CD4-positive, CD25-positive, alpha-beta regulatory T cell (primary cell): ENCODE measurements at regions not wholly inside any gene's neighbourhood (a gene's known extent, or its start where the extent isn't known, plus 50 kb on each side); places are given as distances from the start of the nearest gene placed in this dataset.

Source experiments
- ATAC-seq, 2 donors: fragments of 150-1000 bp; cut with Tn5 transposase; one replicate each; pipeline ENCODE4 v1.10.0; 2021; ENCODE audit warnings: low read depth in 2 of 2, moderate number of reproducible peaks in 2 of 2, moderate library complexity in 1 of 2
- DNase-seq, 3 donors: peaks; one replicate each; pipeline versions ENCODE4 v3.0.0 to v3.0.0-alpha.2; 2012 to 2022; ENCODE audit warnings: mixed read lengths in 1 of 3
- H3K27ac ChIP-seq: one replicate; pipeline ENCODE4 v1.7.0; 2013; ENCODE audit warnings: mild to moderate bottlenecking, low read length; ENCODE audit not compliant: insufficient read depth, poor library complexity, severe bottlenecking
- H3K27me3 ChIP-seq: one replicate; pipeline ENCODE4 v1.7.0; 2013; ENCODE audit warnings: low read length; ENCODE audit not compliant: control insufficient read depth, insufficient read depth
- H3K36me3 ChIP-seq: one replicate; pipeline ENCODE4 v1.7.0; 2013; ENCODE audit warnings: mild to moderate bottlenecking, low read length, moderate library complexity; ENCODE audit not compliant: control insufficient read depth, insufficient read depth
- H3K4me1 ChIP-seq: 2 replicates; pipeline ENCODE4 v1.7.0; 2013; ENCODE audit warnings: mild to moderate bottlenecking, low read length; ENCODE audit not compliant: insufficient read depth, control insufficient read depth, poor library complexity, severe bottlenecking
- H3K4me3 ChIP-seq: one replicate; pipeline ENCODE4 v1.7.0; 2013; ENCODE audit warnings: low read depth, mild to moderate bottlenecking, low read length, moderate library complexity
- H3K9me3 ChIP-seq, 2 experiments: 1 replicate in 1 of 2; 2 replicates in 1 of 2; pipeline ENCODE4 v1.7.0; 2013; ENCODE audit warnings: low read length in 2 of 2, mild to moderate bottlenecking in 1 of 2, moderate library complexity in 1 of 2; ENCODE audit not compliant: control insufficient read depth in 2 of 2
- H3K27ac Mint-ChIP-seq, 3 donors: one replicate each; pipeline ENCODE4 v1.8.0; 2020 to 2022; ENCODE audit warnings: mild to moderate bottlenecking in 3 of 3, mixed read lengths in 3 of 3, moderate library complexity in 2 of 3
- H3K27me3 Mint-ChIP-seq: one replicate; pipeline ENCODE4 v1.8.0; 2022; ENCODE audit warnings: mild to moderate bottlenecking, mixed read lengths
- H3K36me3 Mint-ChIP-seq: one replicate; pipeline ENCODE4 v1.8.0; 2020; ENCODE audit warnings: mixed read lengths
- H3K4me1 Mint-ChIP-seq, 4 donors: one replicate each; pipeline ENCODE4 v1.8.0; 2020 to 2022; ENCODE audit warnings: mixed read lengths in 4 of 4, mild to moderate bottlenecking in 1 of 4
- H3K4me3 Mint-ChIP-seq, 4 donors: one replicate each; pipeline ENCODE4 v1.8.0; 2020 to 2022; ENCODE audit warnings: mild to moderate bottlenecking in 4 of 4, mixed read lengths in 4 of 4, moderate library complexity in 3 of 4
- H3K9me3 Mint-ChIP-seq, 7 donors: one replicate each; pipeline ENCODE4 v1.8.0; 2020 to 2022; ENCODE audit warnings: mixed read lengths in 7 of 7, mild to moderate bottlenecking in 3 of 7, moderate library complexity in 2 of 7

GRCh38 chr9:79104216-79104615, 467.5 kb upstream of the TLE4 start:
- no peaks in the 10 kb centered on the region for H3K4me1 Mint-ChIP-seq
- H3K27ac Mint-ChIP-seq: no peak overlapping the region
- H3K27ac ChIP-seq: no peak overlapping the region
- peaks cover 0 to 10% (median 0%) of the 10 kb centered on the region in 7 donors for H3K9me3 Mint-ChIP-seq
- no peaks in the 10 kb centered on the region for H3K27me3 ChIP-seq
- H3K36me3 ChIP-seq: no peaks in the 10 kb centered on the region
- no peaks in the 10 kb centered on the region for H3K27me3 Mint-ChIP-seq
- no peak for DNase-seq
- no peak for ATAC-seq
- no peaks in the 10 kb centered on the region for H3K9me3 ChIP-seq
- no peaks in the 10 kb centered on the region for H3K36me3 Mint-ChIP-seq
- H3K4me3 Mint-ChIP-seq: no peak overlapping the region
- no peak overlapping the region for H3K4me3 ChIP-seq
- H3K4me1 ChIP-seq: no peaks in the 10 kb centered on the region

GRCh38 chr9:79104951-79105350, 466.8 kb upstream of the TLE4 start:
- no peak overlapping the region for H3K4me3 Mint-ChIP-seq
- H3K4me1 ChIP-seq: no peaks in the 10 kb centered on the region

GRCh38 chr9:79107911-79108676, 463.7 kb upstream of the TLE4 start:
- H3K4me1 Mint-ChIP-seq: no peaks in the 10 kb centered on the region
- Histone ChIP-seq H3K27me3 (no peaks in the 10 kb centered on the region), H3K4me1 (no peaks in the 10 kb centered on the region), H3K36me3 (no peaks in the 10 kb centered on the region), H3K4me3 (no peak overlapping the region), H3K9me3 (no peaks in the 10 kb centered on the region), H3K27ac (no peak overlapping the region)
- H3K4me3 Mint-ChIP-seq: no peak overlapping the region
- H3K27me3 Mint-ChIP-seq: no peaks in the 10 kb centered on the region
- no peaks in the 10 kb centered on the region for H3K36me3 Mint-ChIP-seq
- no peak overlapping the region for H3K27ac Mint-ChIP-seq
- no peak for ATAC-seq
- H3K9me3 Mint-ChIP-seq: peaks cover 0 to 13% (median 0%) of the 10 kb centered on the region in 7 donors
- DNase-seq: no peak

More at GRCh38 chr9:79104951-79105350, 466.8 kb upstream of the TLE4 start:
- Histone ChIP-seq H3K36me3 (no peaks in the 10 kb centered on the region), H3K27ac (no peak overlapping the region), H3K4me3 (no peak overlapping the region), H3K27me3 (no peaks in the 10 kb centered on the region), H3K9me3 (no peaks in the 10 kb centered on the region)
- DNase-seq: no peak
- Mint-ChIP-seq H3K9me3 (peaks cover 0 to 13% (median 0%) of the 10 kb centered on the region in 7 donors), H3K27me3 (no peaks in the 10 kb centered on the region), H3K4me1 (no peaks in the 10 kb centered on the region), H3K27ac (no peak overlapping the region), H3K36me3 (no peaks in the 10 kb centered on the region)
- ATAC-seq: no peak

- H3K9me3 Mint-ChIP-seq: peaks cover 0 to 13% (median 0%) of the 10 kb centered on the region in 7 donors
- Histone ChIP-seq H3K36me3 (no peaks in the 10 kb centered on the region), H3K27ac (no peak overlapping the region), H3K27me3 (no peaks in the 10 kb centered on the region), H3K4me1 (no peaks in the 10 kb centered on the region), H3K9me3 (no peaks in the 10 kb centered on the region), H3K4me3 (no peak overlapping the region)
- DNase-seq (no peak), ATAC-seq (no peak)
- no peaks in the 10 kb centered on the region for H3K36me3 Mint-ChIP-seq
- H3K27me3 Mint-ChIP-seq: no peaks in the 10 kb centered on the region
- H3K4me3 Mint-ChIP-seq: no peak overlapping the region
- H3K4me1 Mint-ChIP-seq: no peaks in the 10 kb centered on the region
- no peak overlapping the region for H3K27ac Mint-ChIP-seq
These were observed 460.1 kb upstream of the TLE4 start for GRCh38 chr9:79111653-79112052.

GRCh38 chr9:79115176-79115575, 456.6 kb upstream of the TLE4 start:
- Mint-ChIP-seq H3K9me3 (no peaks in the 10 kb centered on the region), H3K27me3 (no peaks in the 10 kb centered on the region), H3K4me3 (no peak overlapping the region), H3K27ac (no peak overlapping the region), H3K4me1 (no peaks in the 10 kb centered on the region), H3K36me3 (no peaks in the 10 kb centered on the region)
- Histone ChIP-seq H3K27ac (no peak overlapping the region), H3K4me3 (no peak overlapping the region), H3K4me1 (no peaks in the 10 kb centered on the region), H3K27me3 (no peaks in the 10 kb centered on the region), H3K36me3 (no peaks in the 10 kb centered on the region), H3K9me3 (no peaks in the 10 kb centered on the region)
- ATAC-seq (no peak), DNase-seq (no peak)

- H3K36me3 ChIP-seq: no peaks in the 10 kb centered on the region
- Mint-ChIP-seq H3K27me3 (no peaks in the 10 kb centered on the region), H3K4me3 (no peak overlapping the region), H3K36me3 (no peaks in the 10 kb centered on the region), H3K9me3 (no peaks in the 10 kb centered on the region), H3K27ac (no peak overlapping the region), H3K4me1 (no peaks in the 10 kb centered on the region)
- no peak for DNase-seq
- H3K4me1 ChIP-seq: no peaks in the 10 kb centered on the region
- H3K27me3 ChIP-seq: no peaks in the 10 kb centered on the region
- no peak overlapping the region for H3K27ac ChIP-seq
- H3K9me3 ChIP-seq: no peaks in the 10 kb centered on the region
- no peak for ATAC-seq
- no peak overlapping the region for H3K4me3 ChIP-seq
These were observed 455.7 kb upstream of the TLE4 start for GRCh38 chr9:79116041-79116440.

- ATAC-seq (no peak), DNase-seq (no peak)
- no peaks in the 10 kb centered on the region for H3K36me3 ChIP-seq
- H3K4me3 ChIP-seq: no peak overlapping the region
- H3K9me3 ChIP-seq: no peaks in the 10 kb centered on the region
- H3K27me3 ChIP-seq: no peaks in the 10 kb centered on the region
- H3K9me3 Mint-ChIP-seq: peaks cover 0 to under 1% (median 0%) of the 10 kb centered on the region in 7 donors
- H3K36me3 Mint-ChIP-seq: no peaks in the 10 kb centered on the region
- H3K27ac Mint-ChIP-seq: no peak overlapping the region
- H3K27me3 Mint-ChIP-seq: no peaks in the 10 kb centered on the region
- no peaks in the 10 kb centered on the region for H3K4me1 ChIP-seq
- no peak overlapping the region for H3K27ac ChIP-seq
- H3K4me3 Mint-ChIP-seq: no peak overlapping the region
- no peaks in the 10 kb centered on the region for H3K4me1 Mint-ChIP-seq
These were observed 455.1 kb upstream of the TLE4 start for GRCh38 chr9:79116709-79117108.

- Histone ChIP-seq H3K4me1 (no peaks in the 10 kb centered on the region), H3K27me3 (no peaks in the 10 kb centered on the region), H3K36me3 (no peaks in the 10 kb centered on the region), H3K9me3 (no peaks in the 10 kb centered on the region), H3K27ac (no peak overlapping the region), H3K4me3 (no peak overlapping the region)
- H3K4me1 Mint-ChIP-seq: no peaks in the 10 kb centered on the region
- H3K36me3 Mint-ChIP-seq: no peaks in the 10 kb centered on the region
- H3K4me3 Mint-ChIP-seq: no peak overlapping the region
- ATAC-seq: no peak
- H3K27me3 Mint-ChIP-seq: no peaks in the 10 kb centered on the region
- H3K27ac Mint-ChIP-seq: no peak overlapping the region
- H3K9me3 Mint-ChIP-seq: peaks cover 0 to 10% (median 1%) of the 10 kb centered on the region in 7 donors
- no peak for DNase-seq
These were observed 451.2 kb upstream of the TLE4 start for GRCh38 chr9:79120533-79120932.
